H1 (cell line): ENCODE measurements at regions not wholly inside any gene's neighbourhood (a gene's known extent, or its start where the extent isn't known, plus 50 kb on each side); places are given as distances from the start of the nearest gene placed in this dataset.

Experiments
- HDAC2 ChIP-seq, 2 experiments: fragments of 300-600 bp in 1 of 2; sonication (generic) in 1 of 2; IDR thresholded peaks; 2 replicates each; pipeline ENCODE4 v1.6.1; 2011 to 2012; ENCODE audit warnings: low read depth in 2 of 2, low read length in 2 of 2, mild to moderate bottlenecking in 2 of 2, moderate library complexity in 2 of 2, borderline replicate concordance in 1 of 2, inconsistent platforms in 1 of 2
- POLR2A ChIP-seq, 2 experiments: IDR thresholded peaks; 1 replicate in 1 of 2; 2 replicates in 1 of 2; pipeline ENCODE4 v1.6.1; 2011; ENCODE audit warnings: low read depth in 2 of 2, low read length in 2 of 2, mild to moderate bottlenecking in 2 of 2; ENCODE audit errors: control extremely low read depth in 1 of 2
- TAF7 ChIP-seq: optimal IDR thresholded peaks from 2 replicates; pipeline ENCODE3; 2011; ENCODE audit warnings: low read depth, mild to moderate bottlenecking, inconsistent platforms, low read length, moderate library complexity, borderline replicate concordance
- YY1 ChIP-seq: IDR thresholded peaks from 2 replicates; pipeline ENCODE4 v1.6.1; 2011; ENCODE audit warnings: low read depth, mild to moderate bottlenecking, low read length
- ZNF274 ChIP-seq: IDR thresholded peaks from 2 replicates; pipeline ENCODE4 v1.7.0; 2012; ENCODE audit warnings: low read length, borderline replicate concordance; ENCODE audit errors: extremely low read depth
- TF ChIP-seq, protein P1 (sequence below): fragments of 300-600 bp; sonication (generic); IDR thresholded peaks from 2 replicates; pipeline ENCODE4 v1.7.1; 2012; ENCODE audit warnings: low read length, moderate library complexity, mild to moderate bottlenecking, inconsistent platforms; ENCODE audit not compliant: insufficient replicate concordance
- TF ChIP-seq, protein P2 (sequence below): IDR thresholded peaks from 2 replicates; pipeline ENCODE4 v1.6.1; 2012; ENCODE audit warnings: inconsistent platforms

DNA sequence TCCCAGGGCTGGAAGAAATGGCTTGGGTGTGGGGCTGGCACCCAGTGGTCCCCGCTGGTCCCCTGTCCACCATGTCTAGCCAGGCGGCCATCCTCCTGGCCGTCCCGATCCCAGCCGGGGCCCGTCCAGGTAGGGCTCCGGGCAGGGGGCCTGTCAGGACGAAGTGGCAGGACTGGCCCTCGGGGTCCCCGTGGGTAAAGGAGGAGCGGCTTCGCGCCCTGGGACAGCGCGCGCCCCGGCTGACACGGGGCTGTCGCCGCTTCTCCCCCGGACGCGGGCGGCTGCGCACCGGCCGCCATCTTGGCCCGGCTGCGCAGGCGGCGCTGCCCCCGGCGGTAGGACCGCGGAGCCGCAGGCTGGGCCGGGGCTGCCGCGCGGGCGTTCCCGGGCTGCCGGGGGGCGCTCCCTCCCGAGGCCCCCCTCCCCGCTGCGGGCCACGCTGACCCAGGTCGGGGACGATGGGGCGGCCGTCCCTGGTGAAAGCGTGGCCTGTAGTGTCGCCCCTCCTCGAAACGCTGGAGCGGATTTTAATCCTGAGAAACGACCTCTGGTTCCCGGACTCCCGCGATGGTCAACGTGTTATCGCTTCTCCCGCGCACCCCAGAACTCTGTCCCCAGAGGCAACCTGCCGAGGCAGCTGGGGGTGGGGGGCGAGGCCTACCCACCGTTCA is 60.4 kb upstream of the BCOR start (continued):
- TF ChIP-seq, protein P1, sequence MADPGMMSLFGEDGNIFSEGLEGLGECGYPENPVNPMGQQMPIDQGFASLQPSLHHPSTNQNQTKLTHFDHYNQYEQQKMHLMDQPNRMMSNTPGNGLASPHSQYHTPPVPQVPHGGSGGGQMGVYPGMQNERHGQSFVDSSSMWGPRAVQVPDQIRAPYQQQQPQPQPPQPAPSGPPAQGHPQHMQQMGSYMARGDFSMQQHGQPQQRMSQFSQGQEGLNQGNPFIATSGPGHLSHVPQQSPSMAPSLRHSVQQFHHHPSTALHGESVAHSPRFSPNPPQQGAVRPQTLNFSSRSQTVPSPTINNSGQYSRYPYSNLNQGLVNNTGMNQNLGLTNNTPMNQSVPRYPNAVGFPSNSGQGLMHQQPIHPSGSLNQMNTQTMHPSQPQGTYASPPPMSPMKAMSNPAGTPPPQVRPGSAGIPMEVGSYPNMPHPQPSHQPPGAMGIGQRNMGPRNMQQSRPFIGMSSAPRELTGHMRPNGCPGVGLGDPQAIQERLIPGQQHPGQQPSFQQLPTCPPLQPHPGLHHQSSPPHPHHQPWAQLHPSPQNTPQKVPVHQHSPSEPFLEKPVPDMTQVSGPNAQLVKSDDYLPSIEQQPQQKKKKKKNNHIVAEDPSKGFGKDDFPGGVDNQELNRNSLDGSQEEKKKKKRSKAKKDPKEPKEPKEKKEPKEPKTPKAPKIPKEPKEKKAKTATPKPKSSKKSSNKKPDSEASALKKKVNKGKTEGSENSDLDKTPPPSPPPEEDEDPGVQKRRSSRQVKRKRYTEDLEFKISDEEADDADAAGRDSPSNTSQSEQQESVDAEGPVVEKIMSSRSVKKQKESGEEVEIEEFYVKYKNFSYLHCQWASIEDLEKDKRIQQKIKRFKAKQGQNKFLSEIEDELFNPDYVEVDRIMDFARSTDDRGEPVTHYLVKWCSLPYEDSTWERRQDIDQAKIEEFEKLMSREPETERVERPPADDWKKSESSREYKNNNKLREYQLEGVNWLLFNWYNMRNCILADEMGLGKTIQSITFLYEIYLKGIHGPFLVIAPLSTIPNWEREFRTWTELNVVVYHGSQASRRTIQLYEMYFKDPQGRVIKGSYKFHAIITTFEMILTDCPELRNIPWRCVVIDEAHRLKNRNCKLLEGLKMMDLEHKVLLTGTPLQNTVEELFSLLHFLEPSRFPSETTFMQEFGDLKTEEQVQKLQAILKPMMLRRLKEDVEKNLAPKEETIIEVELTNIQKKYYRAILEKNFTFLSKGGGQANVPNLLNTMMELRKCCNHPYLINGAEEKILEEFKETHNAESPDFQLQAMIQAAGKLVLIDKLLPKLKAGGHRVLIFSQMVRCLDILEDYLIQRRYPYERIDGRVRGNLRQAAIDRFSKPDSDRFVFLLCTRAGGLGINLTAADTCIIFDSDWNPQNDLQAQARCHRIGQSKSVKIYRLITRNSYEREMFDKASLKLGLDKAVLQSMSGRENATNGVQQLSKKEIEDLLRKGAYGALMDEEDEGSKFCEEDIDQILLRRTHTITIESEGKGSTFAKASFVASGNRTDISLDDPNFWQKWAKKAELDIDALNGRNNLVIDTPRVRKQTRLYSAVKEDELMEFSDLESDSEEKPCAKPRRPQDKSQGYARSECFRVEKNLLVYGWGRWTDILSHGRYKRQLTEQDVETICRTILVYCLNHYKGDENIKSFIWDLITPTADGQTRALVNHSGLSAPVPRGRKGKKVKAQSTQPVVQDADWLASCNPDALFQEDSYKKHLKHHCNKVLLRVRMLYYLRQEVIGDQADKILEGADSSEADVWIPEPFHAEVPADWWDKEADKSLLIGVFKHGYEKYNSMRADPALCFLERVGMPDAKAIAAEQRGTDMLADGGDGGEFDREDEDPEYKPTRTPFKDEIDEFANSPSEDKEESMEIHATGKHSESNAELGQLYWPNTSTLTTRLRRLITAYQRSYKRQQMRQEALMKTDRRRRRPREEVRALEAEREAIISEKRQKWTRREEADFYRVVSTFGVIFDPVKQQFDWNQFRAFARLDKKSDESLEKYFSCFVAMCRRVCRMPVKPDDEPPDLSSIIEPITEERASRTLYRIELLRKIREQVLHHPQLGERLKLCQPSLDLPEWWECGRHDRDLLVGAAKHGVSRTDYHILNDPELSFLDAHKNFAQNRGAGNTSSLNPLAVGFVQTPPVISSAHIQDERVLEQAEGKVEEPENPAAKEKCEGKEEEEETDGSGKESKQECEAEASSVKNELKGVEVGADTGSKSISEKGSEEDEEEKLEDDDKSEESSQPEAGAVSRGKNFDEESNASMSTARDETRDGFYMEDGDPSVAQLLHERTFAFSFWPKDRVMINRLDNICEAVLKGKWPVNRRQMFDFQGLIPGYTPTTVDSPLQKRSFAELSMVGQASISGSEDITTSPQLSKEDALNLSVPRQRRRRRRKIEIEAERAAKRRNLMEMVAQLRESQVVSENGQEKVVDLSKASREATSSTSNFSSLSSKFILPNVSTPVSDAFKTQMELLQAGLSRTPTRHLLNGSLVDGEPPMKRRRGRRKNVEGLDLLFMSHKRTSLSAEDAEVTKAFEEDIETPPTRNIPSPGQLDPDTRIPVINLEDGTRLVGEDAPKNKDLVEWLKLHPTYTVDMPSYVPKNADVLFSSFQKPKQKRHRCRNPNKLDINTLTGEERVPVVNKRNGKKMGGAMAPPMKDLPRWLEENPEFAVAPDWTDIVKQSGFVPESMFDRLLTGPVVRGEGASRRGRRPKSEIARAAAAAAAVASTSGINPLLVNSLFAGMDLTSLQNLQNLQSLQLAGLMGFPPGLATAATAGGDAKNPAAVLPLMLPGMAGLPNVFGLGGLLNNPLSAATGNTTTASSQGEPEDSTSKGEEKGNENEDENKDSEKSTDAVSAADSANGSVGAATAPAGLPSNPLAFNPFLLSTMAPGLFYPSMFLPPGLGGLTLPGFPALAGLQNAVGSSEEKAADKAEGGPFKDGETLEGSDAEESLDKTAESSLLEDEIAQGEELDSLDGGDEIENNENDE: no peak
- peak; percentile 42 for TF ChIP-seq TAF7
- 0 out of 4 replicates have a peak, but pooled peaks of 1 of the 2 experiments have one; percentile 2 for TF ChIP-seq HDAC2 (IDR thresholded peaks at IDR 0.05; ENCODE audit: borderline replicate concordance in 1 of 2, low read depth in 2 of 2, low read length in 2 of 2)
- no peak; a peak in 1 of 3 replicates for TF ChIP-seq POLR2A (IDR thresholded peaks at IDR 0.05; ENCODE audit: control extremely low read depth in 1 of 2, low read depth in 2 of 2, low read length in 2 of 2)
- TF ChIP-seq YY1: peak; percentile 92
- TF ChIP-seq ZNF274: no peak
- TF ChIP-seq, protein P2, sequence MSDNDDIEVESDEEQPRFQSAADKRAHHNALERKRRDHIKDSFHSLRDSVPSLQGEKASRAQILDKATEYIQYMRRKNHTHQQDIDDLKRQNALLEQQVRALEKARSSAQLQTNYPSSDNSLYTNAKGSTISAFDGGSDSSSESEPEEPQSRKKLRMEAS: 0 out of 2 replicates have a peak, but pooled peaks have one; percentile 38
